GM12801 (cell line): ENCODE measurements at regions not wholly inside any gene's neighbourhood (a gene's known extent, or its start where the extent isn't known, plus 50 kb on each side); places are given as distances from the start of the nearest gene placed in this dataset.

Experiments used
- TF ChIP-seq, protein P1 (sequence below): IDR thresholded peaks from one replicate; pipeline ENCODE4 v1.5.1; 2011; ENCODE audit warnings: control low read depth; ENCODE audit not compliant: insufficient read length; ENCODE audit errors: extremely low read depth

- TF ChIP-seq, protein P1, sequence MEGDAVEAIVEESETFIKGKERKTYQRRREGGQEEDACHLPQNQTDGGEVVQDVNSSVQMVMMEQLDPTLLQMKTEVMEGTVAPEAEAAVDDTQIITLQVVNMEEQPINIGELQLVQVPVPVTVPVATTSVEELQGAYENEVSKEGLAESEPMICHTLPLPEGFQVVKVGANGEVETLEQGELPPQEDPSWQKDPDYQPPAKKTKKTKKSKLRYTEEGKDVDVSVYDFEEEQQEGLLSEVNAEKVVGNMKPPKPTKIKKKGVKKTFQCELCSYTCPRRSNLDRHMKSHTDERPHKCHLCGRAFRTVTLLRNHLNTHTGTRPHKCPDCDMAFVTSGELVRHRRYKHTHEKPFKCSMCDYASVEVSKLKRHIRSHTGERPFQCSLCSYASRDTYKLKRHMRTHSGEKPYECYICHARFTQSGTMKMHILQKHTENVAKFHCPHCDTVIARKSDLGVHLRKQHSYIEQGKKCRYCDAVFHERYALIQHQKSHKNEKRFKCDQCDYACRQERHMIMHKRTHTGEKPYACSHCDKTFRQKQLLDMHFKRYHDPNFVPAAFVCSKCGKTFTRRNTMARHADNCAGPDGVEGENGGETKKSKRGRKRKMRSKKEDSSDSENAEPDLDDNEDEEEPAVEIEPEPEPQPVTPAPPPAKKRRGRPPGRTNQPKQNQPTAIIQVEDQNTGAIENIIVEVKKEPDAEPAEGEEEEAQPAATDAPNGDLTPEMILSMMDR, result no peak
Measured at GRCh38 chr15:60096157-60096556, 92.0 kb downstream of the FOXB1 start.

DNA sequence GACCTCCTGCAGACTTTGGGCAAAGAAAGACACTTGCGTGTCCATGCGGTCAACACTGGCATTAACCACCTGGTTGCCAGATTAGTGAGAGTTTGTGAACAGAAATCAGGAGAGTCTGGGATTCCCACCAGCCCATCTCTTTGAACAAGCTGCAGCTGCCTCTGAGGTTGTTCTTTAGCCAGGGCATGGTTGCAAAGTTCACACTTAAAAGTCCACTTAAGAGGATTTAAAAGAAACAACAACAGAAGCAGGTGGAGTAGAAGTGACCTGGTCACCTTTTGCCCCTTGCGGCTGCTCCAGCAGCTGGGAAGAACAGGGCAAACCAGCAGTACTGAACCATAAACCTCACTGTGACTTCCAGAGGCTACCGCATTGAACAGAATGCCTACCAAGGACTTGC is 97.3 kb downstream of the FOXB1 start:
- TF ChIP-seq, protein P1, result no peak

- TF ChIP-seq, protein P1, result no peak
Measured at GRCh38 chr15:60102748-60103147, 98.6 kb downstream of the FOXB1 start.

DNA sequence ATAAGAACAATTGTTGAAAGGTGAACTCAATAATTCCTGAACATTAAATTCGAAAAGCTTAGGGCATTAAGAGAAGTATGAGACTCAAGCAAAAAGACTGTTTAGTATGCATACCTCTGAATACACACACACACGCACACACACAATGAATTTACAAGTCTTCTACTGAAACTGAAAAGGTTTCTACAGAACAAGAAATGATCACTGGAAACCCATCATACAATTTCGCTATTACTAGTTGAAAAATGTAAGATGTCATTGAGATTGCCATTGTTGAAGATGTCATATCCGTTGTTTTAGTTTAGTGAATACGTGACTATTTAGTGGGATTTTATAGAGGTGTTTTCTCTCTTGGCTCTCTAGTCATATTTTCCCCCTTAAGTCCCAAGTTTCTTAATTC is 106.8 kb downstream of the FOXB1 start:
- TF ChIP-seq, protein P1, result no peak

- TF ChIP-seq, protein P1, result no peak
Measured at GRCh38 chr15:60115579-60116380, 111.7 kb downstream of the FOXB1 start.

GRCh38 chr15:60116456-60117089 is 112.5 kb downstream of the FOXB1 start:
- TF ChIP-seq, protein P1, result no peak

DNA sequence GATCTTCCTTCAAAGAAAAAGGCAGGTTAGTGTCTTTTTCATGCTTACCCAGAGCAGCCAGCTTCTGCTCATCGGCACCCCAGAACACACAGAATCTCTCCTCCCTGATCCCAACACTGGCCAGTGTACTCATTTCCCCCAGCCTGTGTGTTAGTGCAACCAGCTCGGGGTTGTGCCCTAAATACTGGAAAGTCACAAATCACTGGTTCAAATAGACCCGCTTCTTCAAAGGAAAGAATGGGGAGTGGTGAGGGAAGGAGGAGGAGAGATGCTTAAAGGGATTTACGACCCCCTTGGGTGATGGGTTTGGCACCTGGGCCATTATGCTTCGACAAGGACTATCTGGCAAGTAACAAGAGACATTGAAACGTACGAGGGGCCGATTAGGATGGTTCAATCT is 114.0 kb downstream of the FOXB1 start:
- TF ChIP-seq, protein P1, result no peak
